SK-N-SH (cell line): ENCODE measurements at regions not wholly inside any gene's neighbourhood (a gene's known extent, or its start where the extent isn't known, plus 50 kb on each side); places are given as distances from the start of the nearest gene placed in this dataset.

ENCODE experiments used
- CTCF ChIA-PET: fragments of 300-600, 350-600 bp; formaldehyde crosslinking; extraction: SDS; loops from one replicate; lab custom pipeline; 2021; lab: Yijun Ruan, JAX
- POLR2A ChIA-PET: fragments of 350-600 bp; sonication (Branson Sonifier 250); formaldehyde crosslinking; extraction: SDS; loops from one replicate; lab custom pipeline; 2020; ENCODE audit warnings: antibody characterized with exemption, inconsistent platforms; lab: Yijun Ruan, JAX
- DNase-seq: peaks from one replicate; pipeline ENCODE4 v3.0.0; 2012
- H2AFZ ChIP-seq: fragments of 200-600 bp; sonication (generic); 2 replicates; pipeline ENCODE4 v1.8.1; 2016; ENCODE audit warnings: antibody characterized with exemption, mild to moderate bottlenecking, low read depth
- H3F3A ChIP-seq: fragments of 200-600 bp; sonication (generic); replicated peaks from 2 replicates; pipeline ENCODE3; 2016; ENCODE audit warnings: antibody characterized with exemption, mild to moderate bottlenecking; ENCODE audit not compliant: insufficient read depth
- H3K27ac ChIP-seq, 2 experiments: fragments of 200-500 bp in 1 of 2; fragments of 200-600 bp in 1 of 2; sonication (Bioruptor generic) in 1 of 2; sonication (generic), shearing (Covaris generic) in 1 of 2; 2 replicates each; pipeline versions ENCODE4 v1.5.1 to v1.6.1; 2014 to 2016; ENCODE audit warnings: low read depth in 2 of 2, inconsistent platforms in 1 of 2, low read length in 1 of 2, mild to moderate bottlenecking in 1 of 2, mixed read lengths in 1 of 2
- H3K27me3 ChIP-seq: fragments of 200-600 bp; sonication (generic), shearing (Covaris generic); 2 replicates; pipeline ENCODE4 v1.6.1; 2016; ENCODE audit warnings: mixed run types; ENCODE audit not compliant: insufficient read depth
- H3K36me3 ChIP-seq, 2 experiments: fragments of 200-500 bp in 1 of 2; fragments of 200-600 bp in 1 of 2; sonication (Bioruptor generic) in 1 of 2; sonication (generic) in 1 of 2; replicated peaks in 1 of 2; 2 replicates each; pipeline versions ENCODE3 to v1.5.1; 2014 to 2016; ENCODE audit warnings: low read length in 1 of 2, mild to moderate bottlenecking in 1 of 2; ENCODE audit not compliant: insufficient read depth in 2 of 2, control insufficient read depth in 1 of 2
- H3K4me1 ChIP-seq, 2 experiments: fragments of 200-500 bp in 1 of 2; fragments of 200-600 bp in 1 of 2; sonication (Bioruptor generic) in 1 of 2; sonication (generic), shearing (Covaris generic) in 1 of 2; 2 replicates each; pipeline versions ENCODE4 v1.5.1 to v1.6.1; 2014 to 2016; ENCODE audit warnings: low read depth in 1 of 2, low read length in 1 of 2, mixed run types in 1 of 2; ENCODE audit not compliant: insufficient read depth in 2 of 2, control insufficient read depth in 1 of 2
- H3K4me2 ChIP-seq: fragments of 200-600 bp; sonication (generic), shearing (Covaris generic); 2 replicates; pipeline ENCODE4 v1.6.1; 2017; ENCODE audit warnings: mixed run types
- H3K4me3 ChIP-seq, 2 experiments: fragments of 200-500 bp in 1 of 2; fragments of 200-600 bp in 1 of 2; sonication (Bioruptor generic) in 1 of 2; sonication (generic), shearing (Covaris generic) in 1 of 2; 2 replicates each; pipeline versions ENCODE4 v1.5.1 to v1.8.1; 2014 to 2016; ENCODE audit warnings: low read depth in 2 of 2, inconsistent platforms in 1 of 2, low read length in 1 of 2, mild to moderate bottlenecking in 1 of 2, mixed read lengths in 1 of 2, moderate library complexity in 1 of 2
- H3K79me2 ChIP-seq: fragments of 200-600 bp; sonication (generic); 2 replicates; pipeline ENCODE4 v1.8.1; 2017; ENCODE audit warnings: mild to moderate bottlenecking; ENCODE audit not compliant: insufficient read depth
- H3K9ac ChIP-seq: fragments of 200-600 bp; sonication (generic); 2 replicates; pipeline ENCODE4 v1.6.1; 2017; ENCODE audit warnings: mixed run types
- H3K9me2 ChIP-seq: fragments of 200-600 bp; sonication (generic); 2 replicates; pipeline ENCODE4 v1.6.1; 2017; ENCODE audit warnings: mixed run types
- H3K9me3 ChIP-seq: fragments of 200-600 bp; sonication (generic); 2 replicates; pipeline ENCODE4 v1.6.1; 2017; ENCODE audit warnings: mixed run types, mild to moderate bottlenecking, moderate library complexity
- H4K20me1 ChIP-seq: fragments of 200-600 bp; sonication (generic); 2 replicates; pipeline ENCODE4 v1.6.1; 2017; ENCODE audit warnings: mild to moderate bottlenecking, mixed run types; ENCODE audit not compliant: insufficient read depth
- ELF1 ChIP-seq: IDR thresholded peaks from 2 replicates; pipeline ENCODE4 v1.4.0; 2012
- FOSL2 ChIP-seq: IDR thresholded peaks from 2 replicates; pipeline ENCODE4 v1.4.0; 2012; ENCODE audit warnings: low read depth, mild to moderate bottlenecking, moderate library complexity, borderline replicate concordance
- FOXJ3 ChIP-seq: sonication (generic); formaldehyde crosslinking; IDR thresholded peaks from 2 replicates; pipeline ENCODE4 v1.5.1; 2020; ENCODE audit warnings: mild to moderate bottlenecking, missing genetic modification reagents
- MEF2A ChIP-seq: IDR thresholded peaks from 2 replicates; pipeline ENCODE4 v1.4.0; 2012; ENCODE audit warnings: low read depth, borderline replicate concordance
- POLR2AphosphoS5 ChIP-seq: IDR thresholded peaks from 2 replicates; pipeline ENCODE4 v1.6.1; 2012; ENCODE audit warnings: low read depth, low read length
- RAD21 ChIP-seq: IDR thresholded peaks from 2 replicates; pipeline ENCODE4 v1.6.1; 2012; ENCODE audit warnings: mild to moderate bottlenecking, low read length
- RCOR1 ChIP-seq: fragments of 150-350 bp; IDR thresholded peaks from 2 replicates; pipeline ENCODE4 v1.6.1; 2017; ENCODE audit warnings: antibody characterized with exemption, low read length
- SIN3A ChIP-seq: IDR thresholded peaks from 2 replicates; pipeline ENCODE4 v1.6.1; 2012; ENCODE audit warnings: low read depth, mild to moderate bottlenecking, low read length, moderate library complexity, borderline replicate concordance
- TAF1 ChIP-seq: IDR thresholded peaks from 2 replicates; pipeline ENCODE4 v1.6.1; 2012; ENCODE audit warnings: low read depth, mild to moderate bottlenecking, low read length, moderate library complexity, borderline replicate concordance
- YY1 ChIP-seq: IDR thresholded peaks from 2 replicates; pipeline ENCODE4 v1.4.0; 2012; ENCODE audit warnings: low read depth, mild to moderate bottlenecking
- WGBS: methylation state at CpG from one replicate; pipeline ENCODE4 v1.1.6; 2017; ENCODE audit warnings: low lambda C conversion rate; 5-methylcytosine and 5-hydroxymethylcytosine counted together
- TF ChIP-seq, protein P1 (sequence below): fragments of 150-350 bp; IDR thresholded peaks from 2 replicates; pipeline ENCODE4 v1.6.1; 2016; ENCODE audit warnings: mild to moderate bottlenecking, low read depth, low read length
- TF ChIP-seq, protein P2 (sequence below): IDR thresholded peaks from 2 replicates; pipeline ENCODE4 v1.4.0; 2012; ENCODE audit warnings: low read depth, borderline replicate concordance
- TF ChIP-seq, protein P3 (sequence below): IDR thresholded peaks from 2 replicates; pipeline ENCODE4 v1.4.0; 2012; ENCODE audit warnings: low read depth, borderline replicate concordance
- TF ChIP-seq, protein P4 (sequence below): fragments of 150-350 bp; IDR thresholded peaks from 2 replicates; pipeline ENCODE4 v1.6.1; 2017; ENCODE audit warnings: antibody characterized with exemption, low read length, low read depth, borderline replicate concordance

DNA sequence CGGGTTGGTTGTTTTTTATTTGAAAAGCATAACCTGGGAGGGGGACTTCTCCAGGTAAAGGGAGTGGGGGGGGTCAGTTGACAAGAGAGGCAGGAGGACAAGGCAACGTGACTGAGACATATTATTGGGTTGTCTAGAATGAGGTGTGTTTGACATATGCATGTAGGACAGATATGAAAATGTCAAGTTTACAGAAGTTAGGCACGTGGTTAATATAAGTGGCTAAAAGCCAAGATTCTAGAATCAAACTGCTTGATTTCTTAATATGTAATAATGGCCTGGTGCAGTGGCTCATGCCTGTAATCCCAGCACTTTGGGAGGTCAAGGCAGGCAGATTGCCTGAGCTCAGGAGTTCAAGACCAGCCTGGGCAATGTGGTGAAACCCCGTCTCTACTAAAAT is 212.8 kb downstream of the SQOR start:
- H3K9me2 ChIP-seq: no peaks in the 10 kb centered on the region
- H2AFZ ChIP-seq: no peak overlapping the region
- no peaks in the 10 kb centered on the region for H3K36me3 ChIP-seq
- H3K9me3 ChIP-seq: no peaks in the 10 kb centered on the region
- DNase-seq: no peak
- H3K9ac ChIP-seq: no peak overlapping the region
- POLR2A ChIA-PET: no interaction called here
- H3K27me3 ChIP-seq: no peaks in the 10 kb centered on the region
- H3K27ac ChIP-seq: no peak overlapping the region
- TF ChIP-seq FOSL2: no peak
- TF ChIP-seq, protein P1, sequence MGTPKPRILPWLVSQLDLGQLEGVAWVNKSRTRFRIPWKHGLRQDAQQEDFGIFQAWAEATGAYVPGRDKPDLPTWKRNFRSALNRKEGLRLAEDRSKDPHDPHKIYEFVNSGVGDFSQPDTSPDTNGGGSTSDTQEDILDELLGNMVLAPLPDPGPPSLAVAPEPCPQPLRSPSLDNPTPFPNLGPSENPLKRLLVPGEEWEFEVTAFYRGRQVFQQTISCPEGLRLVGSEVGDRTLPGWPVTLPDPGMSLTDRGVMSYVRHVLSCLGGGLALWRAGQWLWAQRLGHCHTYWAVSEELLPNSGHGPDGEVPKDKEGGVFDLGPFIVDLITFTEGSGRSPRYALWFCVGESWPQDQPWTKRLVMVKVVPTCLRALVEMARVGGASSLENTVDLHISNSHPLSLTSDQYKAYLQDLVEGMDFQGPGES: no peak
- no peak for TF ChIP-seq TAF1
- no peak for TF ChIP-seq RCOR1
- TF ChIP-seq SIN3A: no peak
- TF ChIP-seq, protein P2, sequence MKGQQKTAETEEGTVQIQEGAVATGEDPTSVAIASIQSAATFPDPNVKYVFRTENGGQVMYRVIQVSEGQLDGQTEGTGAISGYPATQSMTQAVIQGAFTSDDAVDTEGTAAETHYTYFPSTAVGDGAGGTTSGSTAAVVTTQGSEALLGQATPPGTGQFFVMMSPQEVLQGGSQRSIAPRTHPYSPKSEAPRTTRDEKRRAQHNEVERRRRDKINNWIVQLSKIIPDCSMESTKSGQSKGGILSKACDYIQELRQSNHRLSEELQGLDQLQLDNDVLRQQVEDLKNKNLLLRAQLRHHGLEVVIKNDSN: no peak
- no peak for TF ChIP-seq MEF2A
- TF ChIP-seq, protein P3, sequence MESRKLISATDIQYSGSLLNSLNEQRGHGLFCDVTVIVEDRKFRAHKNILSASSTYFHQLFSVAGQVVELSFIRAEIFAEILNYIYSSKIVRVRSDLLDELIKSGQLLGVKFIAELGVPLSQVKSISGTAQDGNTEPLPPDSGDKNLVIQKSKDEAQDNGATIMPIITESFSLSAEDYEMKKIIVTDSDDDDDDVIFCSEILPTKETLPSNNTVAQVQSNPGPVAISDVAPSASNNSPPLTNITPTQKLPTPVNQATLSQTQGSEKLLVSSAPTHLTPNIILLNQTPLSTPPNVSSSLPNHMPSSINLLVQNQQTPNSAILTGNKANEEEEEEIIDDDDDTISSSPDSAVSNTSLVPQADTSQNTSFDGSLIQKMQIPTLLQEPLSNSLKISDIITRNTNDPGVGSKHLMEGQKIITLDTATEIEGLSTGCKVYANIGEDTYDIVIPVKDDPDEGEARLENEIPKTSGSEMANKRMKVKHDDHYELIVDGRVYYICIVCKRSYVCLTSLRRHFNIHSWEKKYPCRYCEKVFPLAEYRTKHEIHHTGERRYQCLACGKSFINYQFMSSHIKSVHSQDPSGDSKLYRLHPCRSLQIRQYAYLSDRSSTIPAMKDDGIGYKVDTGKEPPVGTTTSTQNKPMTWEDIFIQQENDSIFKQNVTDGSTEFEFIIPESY: no peak
- TF ChIP-seq POLR2AphosphoS5: no peak
- no peak for TF ChIP-seq YY1
- no peak for TF ChIP-seq ELF1
- no peak for TF ChIP-seq RAD21
- TF ChIP-seq, protein P4, sequence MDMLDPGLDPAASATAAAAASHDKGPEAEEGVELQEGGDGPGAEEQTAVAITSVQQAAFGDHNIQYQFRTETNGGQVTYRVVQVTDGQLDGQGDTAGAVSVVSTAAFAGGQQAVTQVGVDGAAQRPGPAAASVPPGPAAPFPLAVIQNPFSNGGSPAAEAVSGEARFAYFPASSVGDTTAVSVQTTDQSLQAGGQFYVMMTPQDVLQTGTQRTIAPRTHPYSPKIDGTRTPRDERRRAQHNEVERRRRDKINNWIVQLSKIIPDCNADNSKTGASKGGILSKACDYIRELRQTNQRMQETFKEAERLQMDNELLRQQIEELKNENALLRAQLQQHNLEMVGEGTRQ: no peak
- TF ChIP-seq FOXJ3 (CRISPR knock-in tag): no peak
- H3K4me3 ChIP-seq: no peak overlapping the region
- CTCF ChIA-PET: interaction anchor here (0.6 kb wide), 1 partner anchor 14 kb away, joined by 3 read pairs; no protein-coding TSS in a partner anchor
- no peaks in the 10 kb centered on the region for H3K79me2 ChIP-seq
- no peak overlapping the region for H3K4me2 ChIP-seq
- H3K4me1 ChIP-seq: no peaks in the 10 kb centered on the region
- no peaks in the 10 kb centered on the region for H4K20me1 ChIP-seq
- WGBS: 19% methylated on average over 4 of the region's 4 CpGs
- no peaks in the 10 kb centered on the region for H3F3A ChIP-seq
